ENCODE measurements at regions not wholly inside any gene's neighbourhood (a gene's known extent, or its start where the extent isn't known, plus 50 kb on each side); places are given as distances from the start of the nearest gene placed in this dataset.

GRCh38 chr10:113219446-113219845 lies 269.4 kb downstream of the TCF7L2 start:
- Histone ChIP-seq H4K20me1 (ENCODE audit: insufficient read depth, low read length) (no peaks in the 10 kb centered on the region), H3F3A (ENCODE audit: insufficient read depth, low read length) (no peaks in the 10 kb centered on the region), H3K27ac (ENCODE audit: low read depth, low read length, poor library complexity, severe bottlenecking) (no peak overlapping the region), H3K27me3 (ENCODE audit: insufficient read depth, low read length) (no peaks in the 10 kb centered on the region; the same call in none of the 2 replicates), H3K9ac (ENCODE audit: low read length) (no peak overlapping the region), H3K79me2 (ENCODE audit: insufficient read depth, low read length) (no peaks in the 10 kb centered on the region), H3K4me3 (ENCODE audit: low read depth, low read length, poor library complexity, severe bottlenecking) (no peak overlapping the region), H3K4me2 (ENCODE audit: low read length) (no peak overlapping the region), H3K36me3 (ENCODE audit: insufficient read depth, low read length) (no peaks in the 10 kb centered on the region), H3K9me2 (ENCODE audit: low read depth, low read length) (no peaks in the 10 kb centered on the region), H3K4me1 (ENCODE audit: insufficient read depth, low read length, severe bottlenecking) (no peaks in the 10 kb centered on the region), H2AFZ (ENCODE audit: low read length) (no peak overlapping the region), H3K9me3 (ENCODE audit: low read length) (no peaks in the 10 kb centered on the region)
- TF ChIP-seq CTCF (IDR thresholded peaks at IDR 0.05; ENCODE audit: low read length), result no peak
- TF ChIP-seq EZH2 (IDR thresholded peaks at IDR 0.05; ENCODE audit: borderline replicate concordance, low read length), result no peak

- H3K4me3 ChIP-seq (ENCODE audit: low read depth, low read length, poor library complexity, severe bottlenecking), result no peak overlapping the region
- no peaks in the 10 kb centered on the region for H3F3A ChIP-seq (ENCODE audit: insufficient read depth, low read length)
- H3K27ac ChIP-seq (ENCODE audit: low read depth, low read length, poor library complexity, severe bottlenecking), result no peak overlapping the region
- no peak overlapping the region for H3K9ac ChIP-seq (ENCODE audit: low read length)
- H3K9me2 ChIP-seq (ENCODE audit: low read depth, low read length), result no peaks in the 10 kb centered on the region
- no peaks in the 10 kb centered on the region for H3K36me3 ChIP-seq (ENCODE audit: insufficient read depth, low read length)
- no peaks in the 10 kb centered on the region for H3K9me3 ChIP-seq (ENCODE audit: low read length)
- no peak for TF ChIP-seq EZH2 (IDR thresholded peaks at IDR 0.05; ENCODE audit: borderline replicate concordance, low read length)
- TF ChIP-seq CTCF (IDR thresholded peaks at IDR 0.05; ENCODE audit: low read length), result no peak
- no peaks in the 10 kb centered on the region for H4K20me1 ChIP-seq (ENCODE audit: insufficient read depth, low read length)
- H3K27me3 ChIP-seq (ENCODE audit: insufficient read depth, low read length), result no peaks in the 10 kb centered on the region; the same call in none of the 2 replicates
- H3K79me2 ChIP-seq (ENCODE audit: insufficient read depth, low read length), result no peaks in the 10 kb centered on the region
- peaks cover 4% of the 10 kb centered on the region for H3K4me1 ChIP-seq (ENCODE audit: insufficient read depth, low read length, severe bottlenecking)
- H3K4me2 ChIP-seq (ENCODE audit: low read length), result no peak overlapping the region
- H2AFZ ChIP-seq (ENCODE audit: low read length), result no peak overlapping the region
Measured at GRCh38 chr10:113221756-113222168, 271.7 kb downstream of the TCF7L2 start.

- Histone ChIP-seq H3K4me2 (ENCODE audit: low read length) (no peak overlapping the region), H3K79me2 (ENCODE audit: insufficient read depth, low read length) (no peaks in the 10 kb centered on the region), H3K4me3 (ENCODE audit: low read depth, low read length, poor library complexity, severe bottlenecking) (no peak overlapping the region), H3K9ac (ENCODE audit: low read length) (no peak overlapping the region), H3K9me3 (ENCODE audit: low read length) (no peaks in the 10 kb centered on the region), H3F3A (ENCODE audit: insufficient read depth, low read length) (no peaks in the 10 kb centered on the region), H3K4me1 (ENCODE audit: insufficient read depth, low read length, severe bottlenecking) (peaks cover 4% of the 10 kb centered on the region), H3K27me3 (ENCODE audit: insufficient read depth, low read length) (no peaks in the 10 kb centered on the region; the same call in none of the 2 replicates), H3K9me2 (ENCODE audit: low read depth, low read length) (no peaks in the 10 kb centered on the region), H2AFZ (ENCODE audit: low read length) (no peak overlapping the region), H3K36me3 (ENCODE audit: insufficient read depth, low read length) (no peaks in the 10 kb centered on the region), H3K27ac (ENCODE audit: low read depth, low read length, poor library complexity, severe bottlenecking) (no peak overlapping the region), H4K20me1 (ENCODE audit: insufficient read depth, low read length) (no peaks in the 10 kb centered on the region)
- TF ChIP-seq CTCF (IDR thresholded peaks at IDR 0.05; ENCODE audit: low read length), result no peak
- TF ChIP-seq EZH2 (IDR thresholded peaks at IDR 0.05; ENCODE audit: borderline replicate concordance, low read length), result no peak
Measured at GRCh38 chr10:113222207-113222606, 272.2 kb downstream of the TCF7L2 start.

Data from OCI-LY1 (cell line).